ENCODE measurements at regions not wholly inside any gene's neighbourhood (a gene's known extent, or its start where the extent isn't known, plus 50 kb on each side); places are given as distances from the start of the nearest gene placed in this dataset.

DNA sequence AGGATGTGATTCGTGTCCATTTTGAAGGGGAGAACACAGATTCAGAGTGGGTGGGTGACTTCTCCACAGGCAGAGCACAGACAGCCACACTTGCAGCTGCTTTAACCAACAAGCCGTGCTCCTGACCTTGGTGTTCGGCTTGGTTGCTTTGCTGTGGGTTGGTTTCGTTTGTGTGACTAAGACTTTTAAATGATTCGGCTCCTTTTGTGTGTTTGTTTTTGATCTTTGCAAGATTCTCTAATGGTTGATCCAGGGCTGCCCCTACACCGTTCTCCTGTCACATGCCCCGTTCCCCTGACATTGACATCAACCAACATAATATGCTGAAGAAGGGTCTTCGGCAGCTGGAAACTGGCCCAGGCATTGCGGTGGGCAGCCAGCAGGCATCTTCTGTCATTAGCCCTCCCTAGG lies 95.9 kb upstream of the MBOAT2 start:
- H3K27ac ChIP-seq: no peak overlapping the region
- H3K4me1 ChIP-seq: no peaks in the 10 kb centered on the region
- 65 to 69% methylated on average over 9 of the region's 9 CpGs for WGBS, 2 donors
- no peaks in the 10 kb centered on the region for H3K36me3 ChIP-seq (ENCODE audit: low read depth, missing control alignments)
- H3K27me3 ChIP-seq: no peaks in the 10 kb centered on the region
- no peak overlapping the region for H3K4me3 ChIP-seq
- intact Hi-C loops (cut with DNase I; ENCODE audit: low total_unique reads): no loop called here
- TF ChIP-seq, protein P1, sequence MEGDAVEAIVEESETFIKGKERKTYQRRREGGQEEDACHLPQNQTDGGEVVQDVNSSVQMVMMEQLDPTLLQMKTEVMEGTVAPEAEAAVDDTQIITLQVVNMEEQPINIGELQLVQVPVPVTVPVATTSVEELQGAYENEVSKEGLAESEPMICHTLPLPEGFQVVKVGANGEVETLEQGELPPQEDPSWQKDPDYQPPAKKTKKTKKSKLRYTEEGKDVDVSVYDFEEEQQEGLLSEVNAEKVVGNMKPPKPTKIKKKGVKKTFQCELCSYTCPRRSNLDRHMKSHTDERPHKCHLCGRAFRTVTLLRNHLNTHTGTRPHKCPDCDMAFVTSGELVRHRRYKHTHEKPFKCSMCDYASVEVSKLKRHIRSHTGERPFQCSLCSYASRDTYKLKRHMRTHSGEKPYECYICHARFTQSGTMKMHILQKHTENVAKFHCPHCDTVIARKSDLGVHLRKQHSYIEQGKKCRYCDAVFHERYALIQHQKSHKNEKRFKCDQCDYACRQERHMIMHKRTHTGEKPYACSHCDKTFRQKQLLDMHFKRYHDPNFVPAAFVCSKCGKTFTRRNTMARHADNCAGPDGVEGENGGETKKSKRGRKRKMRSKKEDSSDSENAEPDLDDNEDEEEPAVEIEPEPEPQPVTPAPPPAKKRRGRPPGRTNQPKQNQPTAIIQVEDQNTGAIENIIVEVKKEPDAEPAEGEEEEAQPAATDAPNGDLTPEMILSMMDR (IDR thresholded peaks at IDR 0.05): no peak
- no peak for TF ChIP-seq POLR2A (IDR thresholded peaks at IDR 0.05)
- H3K9me3 ChIP-seq: no peaks in the 10 kb centered on the region
- no peak for DNase-seq

DNA sequence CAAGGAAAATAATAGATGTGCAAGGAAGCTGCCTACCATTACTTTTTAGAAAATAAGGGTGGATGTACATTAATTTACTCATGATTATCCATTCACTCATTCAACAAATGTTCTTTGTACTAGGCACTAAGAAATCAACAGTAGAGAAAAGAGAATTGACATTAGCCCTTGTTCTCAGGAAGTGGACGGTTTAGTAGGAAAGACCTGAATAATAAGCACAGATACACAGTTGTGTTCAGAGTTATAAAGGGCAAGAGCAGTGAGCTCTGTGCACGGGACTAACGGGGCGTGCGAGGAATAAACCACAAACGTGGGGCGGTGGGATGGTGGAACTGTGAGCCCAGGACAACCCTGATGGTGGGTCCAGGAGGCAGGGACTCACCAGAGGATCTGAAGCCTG lies 94.4 kb upstream of the MBOAT2 start:
- intact Hi-C loops (cut with DNase I; ENCODE audit: low total_unique reads): no loop called here
- TF ChIP-seq POLR2A (IDR thresholded peaks at IDR 0.05): no peak
- TF ChIP-seq, protein P1 (IDR thresholded peaks at IDR 0.05): no peak
- H3K27me3 ChIP-seq: no peaks in the 10 kb centered on the region
- H3K4me3 ChIP-seq: no peak overlapping the region
- no peak overlapping the region for H3K27ac ChIP-seq
- no peaks in the 10 kb centered on the region for H3K9me3 ChIP-seq
- 86 to 87% methylated on average over 7 of the region's 7 CpGs for WGBS, 2 donors
- no peaks in the 10 kb centered on the region for H3K4me1 ChIP-seq
- H3K36me3 ChIP-seq (ENCODE audit: low read depth, missing control alignments): no peaks in the 10 kb centered on the region
- DNase-seq: no peak

DNA sequence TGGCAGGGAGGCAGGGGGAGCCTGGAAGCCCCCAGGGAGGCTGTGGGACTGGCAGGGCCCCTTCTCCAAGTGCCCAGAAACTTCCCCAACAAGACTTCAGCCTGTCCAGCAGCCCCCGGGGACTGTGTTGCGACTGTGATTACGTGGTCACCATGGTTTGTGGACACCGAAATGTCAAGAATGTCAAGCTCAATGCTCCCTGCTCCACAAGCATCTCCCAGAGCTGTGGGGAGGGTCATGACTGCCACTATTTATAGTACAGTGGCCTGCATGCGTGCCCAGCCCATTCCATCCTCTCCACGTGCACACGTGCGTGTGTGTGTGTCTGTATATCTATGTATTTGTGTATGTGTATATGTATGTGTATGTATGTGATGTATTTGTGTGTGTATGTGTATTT lies 93.8 kb upstream of the MBOAT2 start:
- Histone ChIP-seq H3K36me3 (ENCODE audit: low read depth, missing control alignments) (no peaks in the 10 kb centered on the region), H3K27ac (no peak overlapping the region), H3K27me3 (no peaks in the 10 kb centered on the region), H3K4me1 (no peaks in the 10 kb centered on the region), H3K4me3 (no peak overlapping the region), H3K9me3 (no peaks in the 10 kb centered on the region)
- intact Hi-C loops (cut with DNase I; ENCODE audit: low total_unique reads): no loop called here
- DNase-seq: no peak
- TF ChIP-seq, protein P1 (IDR thresholded peaks at IDR 0.05): no peak
- no peak for TF ChIP-seq POLR2A (IDR thresholded peaks at IDR 0.05)
- WGBS, 2 donors: 74 to 84% methylated on average over 4 to 8 of the region's 8 CpGs

DNA sequence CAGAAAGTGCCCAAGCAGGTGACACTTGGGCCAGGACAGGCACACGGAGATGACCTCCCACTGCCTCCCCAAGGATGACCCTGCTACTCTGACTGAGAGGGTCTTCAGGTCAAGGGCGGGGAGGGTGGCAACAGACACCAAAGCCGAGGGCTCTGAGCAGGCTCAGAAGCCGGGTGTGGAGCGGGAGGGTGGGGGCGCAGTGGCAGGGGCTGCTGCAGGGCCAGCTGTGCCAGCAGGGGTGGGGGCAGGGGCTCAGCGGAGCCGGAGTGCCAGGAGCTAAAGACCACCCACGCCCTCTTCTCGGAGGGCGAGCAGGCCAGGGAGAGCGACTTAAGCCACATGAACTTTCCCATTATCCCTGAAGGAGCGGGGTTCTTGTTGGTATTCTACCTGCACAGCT lies 93.3 kb upstream of the MBOAT2 start:
- Histone ChIP-seq H3K9me3 (no peaks in the 10 kb centered on the region), H3K4me3 (no peak overlapping the region), H3K4me1 (no peaks in the 10 kb centered on the region), H3K27me3 (no peaks in the 10 kb centered on the region), H3K36me3 (ENCODE audit: low read depth, missing control alignments) (no peaks in the 10 kb centered on the region), H3K27ac (no peak overlapping the region)
- TF ChIP-seq, protein P1 (IDR thresholded peaks at IDR 0.05): no peak
- no peak for TF ChIP-seq POLR2A (IDR thresholded peaks at IDR 0.05)
- WGBS, 2 donors: 94 to 96% methylated on average over 12 to 13 of the region's 13 CpGs
- intact Hi-C loops (cut with DNase I; ENCODE audit: low total_unique reads): no loop called here
- no peak for DNase-seq

DNA sequence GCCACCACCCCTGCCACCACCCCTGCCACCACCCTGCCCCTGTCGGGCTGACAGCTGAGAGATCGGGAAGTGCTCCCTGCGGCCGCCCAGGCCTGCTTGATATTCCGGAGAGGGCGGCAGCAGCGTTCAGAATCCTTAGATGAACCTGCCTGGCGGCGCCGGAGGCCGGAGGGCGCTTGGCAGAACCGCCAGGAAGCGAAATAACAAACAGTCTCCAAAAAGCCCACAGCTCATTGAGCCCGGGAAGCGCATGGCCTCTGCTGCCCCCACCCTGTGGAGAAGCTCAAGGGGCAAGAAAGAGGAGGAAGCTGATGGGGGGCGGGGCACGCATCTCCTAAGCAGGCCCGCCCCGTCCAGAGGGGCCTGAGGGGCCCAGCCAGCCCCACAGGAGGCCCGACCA lies 92.2 kb upstream of the MBOAT2 start:
- no peaks in the 10 kb centered on the region for H3K9me3 ChIP-seq
- intact Hi-C loops (cut with DNase I; ENCODE audit: low total_unique reads): no loop called here
- no peaks in the 10 kb centered on the region for H3K27me3 ChIP-seq
- no peaks in the 10 kb centered on the region for H3K4me1 ChIP-seq
- 13 to 20% methylated on average over 1 to 21 of the region's 21 CpGs for WGBS, 2 donors
- no peak overlapping the region for H3K27ac ChIP-seq
- no peaks in the 10 kb centered on the region for H3K36me3 ChIP-seq (ENCODE audit: low read depth, missing control alignments)
- TF ChIP-seq, protein P1 (IDR thresholded peaks at IDR 0.05): no peak
- no peak for TF ChIP-seq POLR2A (IDR thresholded peaks at IDR 0.05)
- peak; percentile 39 for DNase-seq
- H3K4me3 ChIP-seq: peak overlapping the region in 1 of 2 donors; percentile 12

All from testis (tissue), 2 donors.